ENCODE measurements at regions not wholly inside any gene's neighbourhood (a gene's known extent, or its start where the extent isn't known, plus 50 kb on each side); places are given as distances from the start of the nearest gene placed in this dataset.
A peak's percentile ranks its signal among the peaks of the same experiment; 100 is the strongest.

- dilution Hi-C loops (cut with MboI; ENCODE audit: extremely low pct_ligation_motif_present, low sequenced_read_pairs), result no loop called here
- Histone ChIP-seq H3K36me3 (ENCODE audit: control insufficient read depth in 2 of 2, extremely low read depth in 1 of 2, insufficient read depth in 2 of 2, low read length in 2 of 2) (no peaks in the 10 kb centered on the region), H3K9me1 (ENCODE audit: control insufficient read depth, extremely low read depth, insufficient read depth, low read length) (no peaks in the 10 kb centered on the region), H3K9me3 (ENCODE audit: control insufficient read depth, low read depth, low read length) (no peaks in the 10 kb centered on the region), H3K4me2 (ENCODE audit: control insufficient read depth, extremely low read depth, insufficient read depth, low read depth, low read length) (no peak overlapping the region), H3K27me3 (ENCODE audit: control insufficient read depth, extremely low read depth, insufficient read depth, low read length) (no peaks in the 10 kb centered on the region), H2AFZ (ENCODE audit: control insufficient read depth, low read length) (no peak overlapping the region), H3K27ac (ENCODE audit: control insufficient read depth, insufficient read depth, low read length) (no peak overlapping the region), H3K9ac (ENCODE audit: control insufficient read depth, extremely low read depth, insufficient read depth, low read length) (no peak overlapping the region), H3K79me2 (ENCODE audit: control insufficient read depth, insufficient read depth, low read length) (no peaks in the 10 kb centered on the region), H4K20me1 (ENCODE audit: control insufficient read depth, extremely low read depth, insufficient read depth, low read length) (no peaks in the 10 kb centered on the region), H3K4me1 (ENCODE audit: control insufficient read depth, extremely low read depth, insufficient read depth, low read length) (no peaks in the 10 kb centered on the region), H3K4me3 (ENCODE audit: control insufficient read depth in 2 of 3, extremely low read depth in 1 of 3, insufficient read depth in 2 of 3, low read depth in 1 of 3, low read length in 3 of 3) (no peak overlapping the region)
- no peak for DNase-seq (ENCODE audit: low read depth, low spot score)
- FAIRE-seq, result peak; percentile 34
- TF ChIP-seq EZH2 (IDR thresholded peaks at IDR 0.05; ENCODE audit: low read length) (no peak), CTCF (optimal IDR thresholded peaks at IDR 0.05 in 1 of 3, IDR thresholded peaks at IDR 0.05 in 1 of 3, conservative IDR thresholded peaks at IDR 0.05 in 1 of 3; ENCODE audit: extremely low read depth in 1 of 3, insufficient read depth in 2 of 3, low read length in 3 of 3) (no peak)
Observed at GRCh38 chr4:101669138-101669831, 121.2 kb upstream of the BANK1 start.

DNA sequence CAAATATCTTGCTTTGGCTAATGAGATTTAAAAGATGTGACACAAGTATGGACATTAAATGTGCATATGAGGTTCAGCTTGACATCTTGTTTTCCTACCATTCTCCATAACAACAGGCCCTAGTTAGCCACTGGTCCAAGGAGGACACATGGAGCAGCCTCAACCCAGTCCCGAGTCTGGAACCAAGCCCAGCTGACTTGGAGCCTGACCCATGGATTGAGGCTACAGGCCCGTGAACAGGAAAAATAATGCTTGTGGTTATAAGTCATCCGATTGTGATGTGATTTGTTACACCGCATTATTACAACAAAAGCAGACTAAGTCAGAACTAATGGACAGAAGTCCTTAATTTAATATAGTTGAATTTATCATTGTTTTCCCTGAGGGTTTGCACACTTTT is 123.2 kb upstream of the BANK1 start:
- Histone ChIP-seq H3K4me2 (ENCODE audit: control insufficient read depth, extremely low read depth, insufficient read depth, low read depth, low read length) (no peak overlapping the region), H3K9me1 (ENCODE audit: control insufficient read depth, extremely low read depth, insufficient read depth, low read length) (no peaks in the 10 kb centered on the region), H3K79me2 (ENCODE audit: control insufficient read depth, insufficient read depth, low read length) (no peaks in the 10 kb centered on the region), H3K36me3 (ENCODE audit: control insufficient read depth in 2 of 2, extremely low read depth in 1 of 2, insufficient read depth in 2 of 2, low read length in 2 of 2) (no peaks in the 10 kb centered on the region), H3K9ac (ENCODE audit: control insufficient read depth, extremely low read depth, insufficient read depth, low read length) (no peak overlapping the region), H3K27me3 (ENCODE audit: control insufficient read depth, extremely low read depth, insufficient read depth, low read length) (no peaks in the 10 kb centered on the region), H2AFZ (ENCODE audit: control insufficient read depth, low read length) (no peak overlapping the region), H3K4me3 (ENCODE audit: control insufficient read depth in 2 of 3, extremely low read depth in 1 of 3, insufficient read depth in 2 of 3, low read depth in 1 of 3, low read length in 3 of 3) (no peak overlapping the region), H3K4me1 (ENCODE audit: control insufficient read depth, extremely low read depth, insufficient read depth, low read length) (no peaks in the 10 kb centered on the region), H3K9me3 (ENCODE audit: control insufficient read depth, low read depth, low read length) (no peaks in the 10 kb centered on the region), H4K20me1 (ENCODE audit: control insufficient read depth, extremely low read depth, insufficient read depth, low read length) (no peaks in the 10 kb centered on the region), H3K27ac (ENCODE audit: control insufficient read depth, insufficient read depth, low read length) (no peak overlapping the region)
- DNase-seq (ENCODE audit: low read depth, low spot score), result no peak
- dilution Hi-C loops (cut with MboI; ENCODE audit: extremely low pct_ligation_motif_present, low sequenced_read_pairs), result no loop called here
- FAIRE-seq, result no peak
- TF ChIP-seq EZH2 (IDR thresholded peaks at IDR 0.05; ENCODE audit: low read length) (no peak), CTCF (optimal IDR thresholded peaks at IDR 0.05 in 1 of 3, IDR thresholded peaks at IDR 0.05 in 1 of 3, conservative IDR thresholded peaks at IDR 0.05 in 1 of 3; ENCODE audit: extremely low read depth in 1 of 3, insufficient read depth in 2 of 3, low read length in 3 of 3) (no peak)
